Putamen (tissue), 1 donor: ENCODE measurements at regions not wholly inside any gene's neighbourhood (a gene's known extent, or its start where the extent isn't known, plus 50 kb on each side); places are given as distances from the start of the nearest gene placed in this dataset.

Source experiments
- DNase-seq: peaks from one replicate; pipeline ENCODE4 v3.0.0-alpha.2; 2016; ENCODE audit warnings: low spot score

- no peak for DNase-seq
Observed at GRCh38 chr9:107118863-107119624, 164.0 kb upstream of the RAD23B start.

GRCh38 chr9:107119735-107120134, 163.3 kb upstream of the RAD23B start:
- no peak for DNase-seq

- DNase-seq = no peak
Observed at GRCh38 chr9:107123389-107123788, 159.7 kb upstream of the RAD23B start.

GRCh38 chr9:107127608-107128007, 155.5 kb upstream of the RAD23B start:
- no peak for DNase-seq

GRCh38 chr9:107131108-107131799, 151.8 kb upstream of the RAD23B start:
- DNase-seq = no peak

- DNase-seq = no peak
Observed at GRCh38 chr9:107136296-107136695, 146.8 kb upstream of the RAD23B start.

GRCh38 chr9:107137495-107138202, 145.4 kb upstream of the RAD23B start:
- no peak for DNase-seq

GRCh38 chr9:107138261-107138992, 144.7 kb upstream of the RAD23B start:
- no peak for DNase-seq

GRCh38 chr9:107141967-107142366, 141.1 kb upstream of the RAD23B start:
- DNase-seq = no peak

GRCh38 chr9:107142430-107142829, 140.6 kb upstream of the RAD23B start:
- no peak for DNase-seq

- no peak for DNase-seq
Observed at GRCh38 chr9:107142896-107143603, 140.0 kb upstream of the RAD23B start.

- no peak for DNase-seq
Observed at GRCh38 chr9:107144475-107144874, 138.6 kb upstream of the RAD23B start.

GRCh38 chr9:107147134-107147533, 135.9 kb upstream of the RAD23B start:
- DNase-seq = peak; percentile 21

GRCh38 chr9:107148216-107148615, 134.9 kb upstream of the RAD23B start:
- DNase-seq = no peak

GRCh38 chr9:107149756-107150155, 133.3 kb upstream of the RAD23B start:
- no peak for DNase-seq

GRCh38 chr9:107153336-107153735, 129.7 kb upstream of the RAD23B start:
- DNase-seq = no peak

- no peak for DNase-seq
Observed at GRCh38 chr9:107154291-107154690, 128.8 kb upstream of the RAD23B start.

GRCh38 chr9:107154766-107155165, 128.3 kb upstream of the RAD23B start:
- DNase-seq = no peak

- no peak for DNase-seq
Observed at GRCh38 chr9:107155244-107155817, 127.7 kb upstream of the RAD23B start.

- no peak for DNase-seq
Observed at GRCh38 chr9:107158321-107158720, 124.8 kb upstream of the RAD23B start.

GRCh38 chr9:107161338-107161737, 121.7 kb upstream of the RAD23B start:
- no peak for DNase-seq
